Caco-2 (cell line): ENCODE measurements at regions not wholly inside any gene's neighbourhood (a gene's known extent, or its start where the extent isn't known, plus 50 kb on each side); places are given as distances from the start of the nearest gene placed in this dataset.

Source experiments
- BruUV-seq: library from RNA; stranded (reverse); fragments of 400-500 nt; replicated peaks from 2 replicates; lab custom pipeline; 2021; lab: Mats Ljungman, UMichigan
- CTCF ChIA-PET: fragments of 300-600 bp; sonication (Branson Sonifier 250); formaldehyde crosslinking; loops from one replicate; lab custom pipeline; 2022; ENCODE audit warnings: antibody characterized with exemption; lab: Charles Lee
- POLR2A ChIA-PET: fragments of 300-600 bp; sonication (Branson Sonifier 250); formaldehyde crosslinking; loops from one replicate; lab custom pipeline; 2022; ENCODE audit warnings: antibody characterized with exemption; lab: Charles Lee
- DNase-seq, 2 experiments: peaks; one replicate each; pipeline versions ENCODE4 v3.0.0 to v3.0.0-alpha.2; 2020 to 2022
- H3K27me3 ChIP-seq: replicated peaks from 2 replicates; pipeline ENCODE4 v1.6.0; 2011; ENCODE audit warnings: low read length; ENCODE audit not compliant: control insufficient read depth, insufficient read depth
- H3K36me3 ChIP-seq: 2 replicates; pipeline ENCODE4 v1.5.1; 2011; ENCODE audit warnings: low read length; ENCODE audit not compliant: control insufficient read depth, insufficient read depth
- H3K4me1 ChIP-seq: fragments of 250-450 bp; sonication (Bioruptor Pico); 2 replicates; pipeline ENCODE4 v1.5.1; 2020; ENCODE audit warnings: mild to moderate bottlenecking
- H3K4me3 ChIP-seq: 2 replicates; pipeline ENCODE4 v1.5.1; 2011; ENCODE audit warnings: low read depth, mild to moderate bottlenecking, control low read depth, low read length
- H3K9me3 ChIP-seq: fragments of 250-450 bp; sonication (Bioruptor Pico); 2 replicates; pipeline ENCODE4 v1.5.1; 2020; ENCODE audit warnings: mild to moderate bottlenecking, moderate library complexity
- H3K27ac Mint-ChIP-seq: one replicate; pipeline ENCODE4 v1.8.0; 2022; ENCODE audit warnings: mixed read lengths; ENCODE audit not compliant: unreplicated experiment
- H3K27me3 Mint-ChIP-seq: one replicate; pipeline ENCODE4 v1.8.0; 2022; ENCODE audit warnings: mixed read lengths; ENCODE audit not compliant: insufficient read depth, unreplicated experiment
- H3K36me3 Mint-ChIP-seq: one replicate; pipeline ENCODE4 v1.8.0; 2022; ENCODE audit warnings: mild to moderate bottlenecking, mixed read lengths; ENCODE audit not compliant: insufficient read depth, unreplicated experiment
- H3K4me1 Mint-ChIP-seq: one replicate; pipeline ENCODE4 v1.8.0; 2022; ENCODE audit warnings: low read depth, mixed read lengths; ENCODE audit not compliant: unreplicated experiment
- H3K4me3 Mint-ChIP-seq: one replicate; pipeline ENCODE4 v1.8.0; 2022; ENCODE audit warnings: mild to moderate bottlenecking, moderate library complexity, mixed read lengths; ENCODE audit not compliant: unreplicated experiment
- H3K9me3 Mint-ChIP-seq: one replicate; pipeline ENCODE4 v1.8.0; 2022; ENCODE audit warnings: mixed read lengths; ENCODE audit not compliant: unreplicated experiment
- intact Hi-C: fragments of 100-400 bp; cut with micrococcal nuclease; formaldehyde crosslinking; loops from one replicate; pipeline ENCODE4 v1.10.0; 2022; ENCODE audit not compliant: unreplicated experiment
- TF ChIP-seq, protein P1 (sequence below), 2 experiments: fragments of 200-600 bp in 1 of 2; IDR thresholded peaks; 1 replicate in 1 of 2; 2 replicates in 1 of 2; pipeline versions ENCODE4 v1.5.1 to v1.8.0; 2011 to 2022; ENCODE audit warnings: antibody characterized with exemption in 1 of 2, control low read depth in 1 of 2, inconsistent platforms in 1 of 2, low read depth in 1 of 2, low read length in 1 of 2, mild to moderate bottlenecking in 1 of 2, moderate library complexity in 1 of 2; ENCODE audit not compliant: insufficient read depth in 1 of 2, severe bottlenecking in 1 of 2, unreplicated experiment in 1 of 2

DNA sequence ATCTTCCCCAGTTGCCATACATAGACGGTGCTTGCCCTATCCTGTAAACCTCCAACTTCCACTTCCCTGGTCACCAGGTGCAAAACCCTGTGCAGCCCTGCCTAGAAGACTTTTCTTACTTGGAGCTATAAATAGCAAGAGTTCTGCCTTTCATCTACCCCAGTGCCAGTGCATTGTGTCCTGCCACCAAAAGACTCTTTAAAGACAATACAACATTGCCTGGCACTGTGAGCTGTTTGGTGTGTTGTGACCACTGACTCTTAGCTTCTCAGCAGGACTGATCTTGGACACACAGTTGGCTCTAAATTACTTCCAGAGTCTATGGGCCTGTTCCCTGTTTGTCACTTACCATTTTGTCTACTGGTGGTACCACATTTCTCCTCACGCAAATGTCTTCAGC, 608.1 kb downstream of the CDH9 start:
- intact Hi-C loops: no loop called here
- H3K27ac Mint-ChIP-seq: no peak overlapping the region
- no peaks in the 10 kb centered on the region for H3K36me3 Mint-ChIP-seq
- H3K36me3 ChIP-seq: no peaks in the 10 kb centered on the region
- ChIA-PET POLR2A (no interaction called here), CTCF (no interaction called here)
- no TSS peak for BruUV-seq
- H3K4me3 ChIP-seq: no peak overlapping the region
- H3K27me3 Mint-ChIP-seq: no peaks in the 10 kb centered on the region
- H3K9me3 ChIP-seq: no peaks in the 10 kb centered on the region
- no peak overlapping the region for H3K4me3 Mint-ChIP-seq
- H3K27me3 ChIP-seq: no peaks in the 10 kb centered on the region
- TF ChIP-seq, protein P1, sequence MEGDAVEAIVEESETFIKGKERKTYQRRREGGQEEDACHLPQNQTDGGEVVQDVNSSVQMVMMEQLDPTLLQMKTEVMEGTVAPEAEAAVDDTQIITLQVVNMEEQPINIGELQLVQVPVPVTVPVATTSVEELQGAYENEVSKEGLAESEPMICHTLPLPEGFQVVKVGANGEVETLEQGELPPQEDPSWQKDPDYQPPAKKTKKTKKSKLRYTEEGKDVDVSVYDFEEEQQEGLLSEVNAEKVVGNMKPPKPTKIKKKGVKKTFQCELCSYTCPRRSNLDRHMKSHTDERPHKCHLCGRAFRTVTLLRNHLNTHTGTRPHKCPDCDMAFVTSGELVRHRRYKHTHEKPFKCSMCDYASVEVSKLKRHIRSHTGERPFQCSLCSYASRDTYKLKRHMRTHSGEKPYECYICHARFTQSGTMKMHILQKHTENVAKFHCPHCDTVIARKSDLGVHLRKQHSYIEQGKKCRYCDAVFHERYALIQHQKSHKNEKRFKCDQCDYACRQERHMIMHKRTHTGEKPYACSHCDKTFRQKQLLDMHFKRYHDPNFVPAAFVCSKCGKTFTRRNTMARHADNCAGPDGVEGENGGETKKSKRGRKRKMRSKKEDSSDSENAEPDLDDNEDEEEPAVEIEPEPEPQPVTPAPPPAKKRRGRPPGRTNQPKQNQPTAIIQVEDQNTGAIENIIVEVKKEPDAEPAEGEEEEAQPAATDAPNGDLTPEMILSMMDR (IDR thresholded peaks at IDR 0.05; ENCODE audit: insufficient read depth in 1 of 2, low read depth in 1 of 2, low read length in 1 of 2, severe bottlenecking in 1 of 2, unreplicated experiment in 1 of 2): no peak
- H3K4me1 Mint-ChIP-seq: no peaks in the 10 kb centered on the region
- no peaks in the 10 kb centered on the region for H3K9me3 Mint-ChIP-seq
- no peak for DNase-seq
- H3K4me1 ChIP-seq: no peaks in the 10 kb centered on the region

DNA sequence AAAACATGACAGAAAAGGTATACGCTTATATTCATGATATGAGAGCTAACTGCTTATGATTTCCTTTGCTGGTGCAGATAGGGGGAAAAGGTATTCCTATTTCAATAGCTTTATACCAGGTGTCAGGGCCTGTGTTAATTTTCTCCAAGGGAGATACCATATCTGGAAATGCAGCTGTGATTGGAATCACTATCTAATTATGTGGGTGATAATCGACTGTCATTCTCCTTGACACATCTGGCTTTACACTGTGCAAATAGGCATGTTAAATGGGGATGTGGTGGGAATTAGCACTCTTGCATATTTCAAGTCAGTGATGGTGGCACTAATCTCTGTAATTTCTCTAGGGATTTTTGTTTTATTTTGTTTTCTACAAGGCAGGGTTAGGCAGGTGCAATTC, 611.1 kb downstream of the CDH9 start:
- ChIA-PET CTCF (no interaction called here), POLR2A (no interaction called here)
- Mint-ChIP-seq H3K4me1 (no peaks in the 10 kb centered on the region), H3K4me3 (no peak overlapping the region), H3K9me3 (no peaks in the 10 kb centered on the region), H3K27ac (no peak overlapping the region), H3K27me3 (no peaks in the 10 kb centered on the region), H3K36me3 (no peaks in the 10 kb centered on the region)
- no peaks in the 10 kb centered on the region for H3K9me3 ChIP-seq
- no peak for DNase-seq
- no peaks in the 10 kb centered on the region for H3K27me3 ChIP-seq
- intact Hi-C loops: no loop called here
- TF ChIP-seq, protein P1 (IDR thresholded peaks at IDR 0.05; ENCODE audit: insufficient read depth in 1 of 2, low read depth in 1 of 2, low read length in 1 of 2, severe bottlenecking in 1 of 2, unreplicated experiment in 1 of 2): no peak
- no TSS peak for BruUV-seq
- H3K36me3 ChIP-seq: no peaks in the 10 kb centered on the region
- H3K4me3 ChIP-seq: no peak overlapping the region
- no peaks in the 10 kb centered on the region for H3K4me1 ChIP-seq

DNA sequence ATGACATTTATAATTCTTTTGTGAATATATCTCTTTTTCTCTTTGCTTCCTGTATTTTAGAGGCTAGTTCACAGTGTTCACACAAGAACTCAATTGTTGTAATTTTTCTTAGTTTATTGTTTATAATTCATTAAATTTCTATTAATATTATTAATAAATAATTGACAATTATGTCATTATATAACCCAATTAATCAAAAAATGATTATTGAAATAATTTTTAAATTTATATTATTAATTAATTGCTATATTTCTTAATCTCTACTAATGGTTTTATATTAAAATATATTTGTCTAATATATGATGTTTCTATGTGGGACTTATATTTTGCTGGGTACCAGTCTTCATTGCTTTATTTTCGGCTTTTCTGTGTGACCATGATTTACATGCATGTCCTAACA, 618.4 kb downstream of the CDH9 start:
- no peaks in the 10 kb centered on the region for H3K9me3 Mint-ChIP-seq
- intact Hi-C loops: no loop called here
- DNase-seq: no peak
- no peaks in the 10 kb centered on the region for H3K36me3 Mint-ChIP-seq
- POLR2A ChIA-PET: no interaction called here
- H3K4me1 ChIP-seq: no peaks in the 10 kb centered on the region
- no peak overlapping the region for H3K4me3 ChIP-seq
- no TSS peak for BruUV-seq
- H3K27me3 Mint-ChIP-seq: no peaks in the 10 kb centered on the region
- no peaks in the 10 kb centered on the region for H3K9me3 ChIP-seq
- no peaks in the 10 kb centered on the region for H3K4me1 Mint-ChIP-seq
- no peak overlapping the region for H3K27ac Mint-ChIP-seq
- no peak overlapping the region for H3K4me3 Mint-ChIP-seq
- H3K27me3 ChIP-seq: no peaks in the 10 kb centered on the region
- CTCF ChIA-PET: no interaction called here
- no peaks in the 10 kb centered on the region for H3K36me3 ChIP-seq
- TF ChIP-seq, protein P1 (IDR thresholded peaks at IDR 0.05; ENCODE audit: insufficient read depth in 1 of 2, low read depth in 1 of 2, low read length in 1 of 2, severe bottlenecking in 1 of 2, unreplicated experiment in 1 of 2): no peak
